GM19043 (cell line): ENCODE measurements at regions not wholly inside any gene's neighbourhood (a gene's known extent, or its start where the extent isn't known, plus 50 kb on each side); places are given as distances from the start of the nearest gene placed in this dataset.
"Not testable (repeated sequence)": the region's sequence is repeated elsewhere in the genome, so short reads cannot be mapped to it uniquely, and the experiment has no call there.

Experiments
- ATAC-seq: cut with Tn5 transposase; IDR thresholded peaks from one replicate; pipeline ENCODE4 v1.9.1; 2021; ENCODE audit warnings: low read depth; ENCODE audit not compliant: unreplicated experiment

DNA sequence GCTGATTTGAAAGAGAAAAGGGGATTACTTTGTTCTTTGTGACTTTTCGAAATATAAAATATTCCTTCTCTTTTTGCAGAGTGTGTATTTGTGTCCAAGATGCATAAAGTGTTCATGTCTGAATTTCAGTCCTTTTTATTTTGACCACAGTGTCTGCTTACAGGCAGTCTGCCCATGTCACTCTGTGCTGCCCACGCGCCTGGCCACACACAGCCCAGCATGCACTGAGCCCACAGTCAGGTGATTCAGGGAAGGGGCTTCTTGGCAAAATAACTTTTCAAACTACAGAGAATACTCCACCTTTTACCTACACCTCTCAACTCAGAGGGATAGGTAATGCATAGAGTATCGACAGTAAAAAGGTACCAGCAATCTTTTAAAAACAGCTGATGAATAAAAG is 142.5 kb upstream of the TRPC4 start:
- no peak for ATAC-seq

DNA sequence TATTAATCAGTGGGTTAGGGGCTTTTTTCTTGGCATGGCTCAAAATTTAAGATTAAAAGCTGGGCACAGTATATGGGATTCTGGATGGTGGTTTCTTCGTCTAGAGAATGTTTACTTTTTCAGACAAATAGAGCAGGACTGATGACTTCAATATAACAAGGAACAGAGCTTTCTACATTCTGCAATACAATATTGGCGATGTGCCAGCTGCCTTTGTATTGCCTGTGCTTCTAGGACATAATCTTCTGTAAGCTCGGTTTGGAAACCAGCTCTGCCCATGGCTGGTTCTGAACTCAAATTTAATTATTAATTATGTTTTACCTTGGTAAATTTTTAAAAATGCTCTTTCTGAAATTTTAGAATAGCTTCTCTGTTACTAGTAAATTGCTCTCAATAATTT is 139.1 kb upstream of the TRPC4 start:
- no peak for ATAC-seq

GRCh38 chr13:38002606-38003005 is 133.0 kb upstream of the TRPC4 start:
- ATAC-seq = no peak

DNA sequence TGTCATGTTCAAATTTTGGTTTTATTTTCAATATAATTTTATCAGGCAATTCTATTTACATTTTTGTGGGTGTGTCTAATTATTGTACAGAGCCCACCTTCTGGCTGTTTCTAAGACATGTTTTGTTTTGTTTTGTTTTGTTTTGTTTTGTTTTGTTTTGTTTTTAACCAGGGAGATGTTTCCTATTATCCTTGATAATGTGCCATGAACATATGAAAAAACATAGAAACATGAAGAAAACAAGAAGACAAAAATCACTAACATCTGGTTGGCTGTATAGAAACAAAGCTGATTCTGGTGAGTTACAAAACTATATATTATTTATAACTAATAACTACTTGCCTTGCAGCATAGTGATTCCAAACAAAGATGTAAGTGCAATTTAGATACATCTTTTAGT is 128.1 kb upstream of the TRPC4 start:
- ATAC-seq = no peak

- ATAC-seq = no peak
Measured at GRCh38 chr13:37995092-37995491, 125.5 kb upstream of the TRPC4 start.

DNA sequence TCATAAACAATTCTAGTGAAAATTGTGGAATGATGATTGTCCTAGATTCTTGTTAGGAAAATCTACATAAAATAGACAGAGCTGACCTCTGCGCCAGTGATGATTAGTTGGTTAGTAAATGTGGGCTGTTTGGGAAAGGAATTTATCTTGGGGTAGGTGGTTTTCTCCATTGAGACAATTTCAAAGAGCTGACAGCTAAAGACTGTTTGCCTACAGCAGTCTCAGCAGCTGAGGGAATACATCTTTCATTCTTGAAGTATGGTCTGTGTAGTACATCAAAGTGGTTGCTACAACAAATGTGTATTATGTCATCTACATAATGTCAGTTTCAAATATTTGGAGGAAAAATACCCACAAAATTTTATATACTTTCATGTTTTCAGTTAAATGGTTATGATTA is 117.2 kb upstream of the TRPC4 start:
- no peak for ATAC-seq

DNA sequence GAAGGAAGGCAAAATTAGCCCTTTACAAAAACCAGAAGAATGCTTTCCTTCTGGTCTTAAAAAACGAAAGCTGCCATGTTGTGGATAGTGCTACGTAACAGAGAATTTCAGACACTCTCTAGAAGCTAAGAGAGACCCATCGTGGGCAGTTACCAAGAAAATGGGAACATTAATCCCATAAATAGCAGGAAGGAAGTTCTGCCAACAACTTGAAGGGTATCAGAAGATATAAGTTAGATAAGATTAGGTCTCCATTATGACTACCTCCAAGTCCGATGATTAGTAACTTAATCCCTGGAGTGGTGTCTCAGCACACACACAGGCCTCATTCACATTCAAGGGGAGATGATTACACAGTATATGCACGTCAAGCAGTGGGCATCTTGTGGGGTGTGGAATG is 115.7 kb upstream of the TRPC4 start:
- ATAC-seq = no peak

DNA sequence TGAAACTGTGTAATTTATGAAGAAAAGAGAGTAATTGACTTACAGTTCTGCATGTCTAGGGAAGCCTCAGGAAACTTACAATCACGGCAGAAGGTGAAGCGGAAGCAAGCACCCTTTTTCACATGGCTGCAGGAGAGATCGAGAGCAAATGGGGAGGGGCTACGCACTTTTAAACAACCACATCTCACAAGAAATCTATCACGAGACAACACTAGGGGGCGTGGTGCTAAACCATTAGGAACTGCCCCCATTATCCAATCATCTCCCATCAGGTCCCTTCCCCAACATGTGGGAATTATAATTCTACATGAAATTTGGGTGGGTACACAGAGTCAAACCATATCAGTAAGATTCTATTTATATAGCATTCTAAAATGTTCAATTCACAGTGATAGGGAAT is 114.8 kb upstream of the TRPC4 start:
- ATAC-seq = no peak

- no peak for ATAC-seq
Measured at GRCh38 chr13:37981932-37982331, 112.4 kb upstream of the TRPC4 start.

GRCh38 chr13:37978680-37979079 is 109.1 kb upstream of the TRPC4 start:
- no peak for ATAC-seq

DNA sequence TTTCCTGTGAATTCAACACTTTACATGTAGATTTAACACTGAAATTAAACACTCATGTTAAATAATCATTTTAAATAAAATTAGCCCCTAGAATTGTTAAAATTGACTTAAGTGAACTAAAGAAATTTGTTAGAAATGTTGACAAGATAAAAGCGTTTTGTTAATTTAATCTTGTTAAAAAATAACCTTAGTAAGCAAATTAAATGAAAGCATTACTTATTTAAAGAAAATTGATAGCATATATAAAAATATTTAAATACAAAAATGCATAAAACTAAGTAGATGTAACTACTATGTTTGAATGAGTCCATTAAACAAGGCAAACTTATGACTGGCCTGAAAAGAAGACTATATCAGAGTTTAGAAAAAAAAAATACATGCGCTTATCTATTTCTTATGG is 99.0 kb upstream of the TRPC4 start:
- no peak for ATAC-seq

GRCh38 chr13:37966266-37966665 is 96.7 kb upstream of the TRPC4 start:
- ATAC-seq = no peak

DNA sequence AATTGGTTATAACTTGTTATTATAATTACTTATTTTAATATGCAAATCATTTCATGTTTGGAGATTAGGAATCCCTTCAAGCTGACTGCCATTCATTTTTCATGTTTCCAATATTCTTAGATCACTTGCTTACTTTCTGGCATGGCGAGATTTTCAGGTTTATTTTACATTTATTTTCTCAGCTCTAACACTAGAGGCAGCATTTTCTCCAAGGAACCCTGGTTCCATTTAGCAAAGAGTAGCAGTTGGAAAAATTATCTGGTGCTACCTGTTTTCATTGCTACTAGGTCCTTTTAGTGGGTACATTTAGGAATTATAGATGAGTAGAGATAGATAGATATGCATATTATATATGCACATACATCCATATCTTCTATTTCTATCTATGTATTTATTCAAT is 90.9 kb upstream of the TRPC4 start:
- ATAC-seq = no peak

GRCh38 chr13:37959284-37959683 is 89.7 kb upstream of the TRPC4 start:
- ATAC-seq = no peak

GRCh38 chr13:37956536-37956935 is 87.0 kb upstream of the TRPC4 start:
- ATAC-seq = no peak

- not testable (repeated sequence) for ATAC-seq
Measured at GRCh38 chr13:37954597-37954996, 85.0 kb upstream of the TRPC4 start.

- no peak for ATAC-seq
Measured at GRCh38 chr13:37954191-37954590, 84.6 kb upstream of the TRPC4 start.

DNA sequence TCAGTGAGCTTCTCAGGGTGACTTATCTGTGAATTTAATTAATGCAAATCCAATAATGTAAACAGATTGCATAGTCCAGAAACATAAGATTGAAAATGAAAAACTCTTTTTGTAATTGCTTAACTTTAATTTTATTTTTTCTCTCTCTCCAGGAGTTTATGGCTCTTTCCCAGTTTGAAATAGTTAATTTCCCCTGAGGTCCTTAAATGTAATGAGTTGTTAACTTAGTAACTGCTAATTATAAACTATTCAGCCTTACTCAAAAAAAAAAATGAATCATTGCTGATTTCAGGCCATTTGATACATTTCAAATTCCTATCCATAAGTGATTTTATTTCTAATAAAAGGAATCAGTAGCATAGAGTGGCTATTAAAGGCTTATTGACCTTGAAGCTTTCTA is 84.1 kb upstream of the TRPC4 start:
- no peak for ATAC-seq

- ATAC-seq = no peak
Measured at GRCh38 chr13:37950016-37950415, 80.4 kb upstream of the TRPC4 start.

DNA sequence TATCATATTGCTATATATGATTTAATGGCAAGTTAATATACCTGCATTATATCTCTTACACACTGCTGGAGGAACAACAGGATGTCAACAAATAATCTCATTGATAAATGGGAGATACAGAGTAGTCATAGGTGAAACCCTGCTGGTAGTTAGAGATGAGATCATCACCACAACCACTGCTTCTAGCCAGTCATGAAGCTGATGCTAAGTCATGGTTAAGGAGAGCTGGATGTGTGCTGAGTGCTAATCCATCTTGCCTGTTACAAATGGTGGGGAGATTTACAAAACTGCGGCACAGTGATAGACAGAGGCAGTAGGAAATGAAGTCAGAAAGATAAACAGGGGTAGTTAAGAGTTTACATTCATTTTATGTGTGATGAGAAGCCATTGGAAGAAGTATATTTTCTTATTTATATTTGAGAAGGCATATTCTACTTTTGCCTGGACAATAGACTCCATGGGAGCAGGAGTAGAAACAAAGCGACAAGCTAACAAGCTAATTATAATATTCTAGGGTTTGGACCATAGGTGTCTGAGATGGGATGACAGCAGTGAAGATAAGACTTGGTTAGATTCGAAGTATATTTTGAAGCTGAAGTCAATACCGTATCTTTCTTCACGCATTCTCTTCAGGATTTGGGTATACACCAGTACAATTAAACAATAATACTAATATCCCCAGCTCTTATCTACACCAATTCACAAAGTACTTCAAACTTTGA is 78.0 kb upstream of the TRPC4 start:
- ATAC-seq = no peak

GRCh38 chr13:37945651-37946575 is 76.3 kb upstream of the TRPC4 start:
- no peak for ATAC-seq

DNA sequence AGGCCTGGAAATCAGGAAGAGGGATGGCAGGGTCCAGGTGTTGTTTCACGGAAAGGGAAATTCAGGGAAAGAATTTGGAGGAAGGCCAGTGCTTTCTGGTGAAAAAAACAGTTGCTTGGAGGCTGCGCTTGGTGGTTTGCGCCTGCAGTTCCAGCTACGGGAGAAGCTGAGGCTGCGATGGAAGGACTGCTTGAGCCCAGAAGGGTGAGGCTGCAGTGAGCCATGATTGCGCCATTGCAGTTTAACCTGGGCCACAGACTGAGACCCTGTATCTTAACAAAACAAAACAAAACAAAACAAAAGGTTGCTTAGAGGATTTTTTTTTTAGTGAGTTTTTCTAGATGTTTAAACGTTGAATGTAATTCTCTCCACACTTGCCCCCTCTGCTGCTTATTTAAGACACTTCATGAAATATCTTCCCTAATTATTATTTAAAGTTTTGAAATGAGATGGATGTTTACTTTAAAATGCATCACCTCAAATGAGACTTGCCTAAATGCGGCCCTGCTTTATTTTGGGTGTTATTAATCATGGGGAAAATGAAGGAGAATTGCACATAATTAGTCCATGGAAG is 75.4 kb upstream of the TRPC4 start:
- no peak for ATAC-seq
